ENCODE measurements at regions not wholly inside any gene's neighbourhood (a gene's known extent, or its start where the extent isn't known, plus 50 kb on each side); places are given as distances from the start of the nearest gene placed in this dataset.

DNA sequence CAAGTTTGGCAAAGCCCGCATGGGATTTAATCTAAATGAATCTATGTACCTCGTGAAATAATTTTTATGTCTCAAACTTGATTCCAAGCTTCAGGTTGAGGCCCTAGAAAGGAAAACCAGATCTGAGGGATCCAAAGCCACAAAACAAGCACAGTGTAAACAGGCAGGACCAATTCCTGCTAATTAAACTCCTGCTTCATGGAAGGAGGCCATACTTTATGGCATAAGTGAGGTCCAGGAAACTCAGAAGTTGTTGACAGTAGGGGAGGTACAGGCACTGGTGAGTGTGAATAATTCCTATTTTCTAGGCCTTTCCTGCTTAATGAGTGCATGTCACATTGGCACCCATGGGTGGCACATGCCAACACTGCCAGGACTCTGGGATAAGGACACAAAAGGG, 648.6 kb upstream of the SGCD start:
- no peak for TF ChIP-seq GATA2 (IDR thresholded peaks at IDR 0.05; ENCODE audit: low read depth, low read length)
- no peak for TF ChIP-seq GATA3 (IDR thresholded peaks at IDR 0.05; ENCODE audit: low read depth, low read length)

Data from SH-SY5Y (cell line).